MM.1S (cell line): ENCODE measurements at regions not wholly inside any gene's neighbourhood (a gene's known extent, or its start where the extent isn't known, plus 50 kb on each side); places are given as distances from the start of the nearest gene placed in this dataset.

Experiments
- DNase-seq: peaks from one replicate; pipeline ENCODE4 v3.0.0-alpha.2; 2015
- H2AFZ ChIP-seq: fragments of 300-600 bp; sonication (generic); 2 replicates; pipeline ENCODE4 v1.6.0; 2016; ENCODE audit warnings: antibody characterized with exemption, low read length
- H3F3A ChIP-seq: fragments of 300-600 bp; sonication (generic); 2 replicates; pipeline ENCODE4 v1.6.1; 2016; ENCODE audit warnings: mild to moderate bottlenecking, antibody characterized with exemption, low read length, moderate library complexity, mixed read lengths; ENCODE audit not compliant: insufficient read depth
- H3K27ac ChIP-seq: fragments of 300-600 bp; sonication (generic); 2 replicates; pipeline ENCODE4 v1.5.1; 2016; ENCODE audit warnings: mild to moderate bottlenecking, low read length
- H3K27me3 ChIP-seq: fragments of 300-600 bp; sonication (generic); replicated peaks from 2 replicates; pipeline ENCODE4 v1.6.0; 2016; ENCODE audit warnings: low read length; ENCODE audit not compliant: insufficient read depth
- H3K36me3 ChIP-seq: fragments of 300-600 bp; sonication (generic); replicated peaks from 2 replicates; pipeline ENCODE4 v1.6.1; 2016; ENCODE audit warnings: mild to moderate bottlenecking, low read length, mixed read lengths; ENCODE audit not compliant: insufficient read depth
- H3K4me1 ChIP-seq: fragments of 300-600 bp; sonication (generic); 2 replicates; pipeline ENCODE4 v1.6.1; 2016; ENCODE audit warnings: low read length, mixed read lengths
- H3K4me2 ChIP-seq: fragments of 300-600 bp; sonication (generic); 2 replicates; pipeline ENCODE4 v1.6.0; 2016; ENCODE audit warnings: low read depth, low read length
- H3K4me3 ChIP-seq: fragments of 300-600 bp; sonication (generic); 2 replicates; pipeline ENCODE4 v1.5.1; 2016; ENCODE audit warnings: low read length, mixed read lengths
- H3K79me2 ChIP-seq: fragments of 300-600 bp; sonication (generic); 2 replicates; pipeline ENCODE4 v1.6.1; 2016; ENCODE audit warnings: mixed run types, low read length, mixed read lengths
- H3K9ac ChIP-seq: fragments of 300-600 bp; sonication (generic); 2 replicates; pipeline ENCODE4 v1.6.1; 2016; ENCODE audit warnings: low read length, mixed read lengths
- H3K9me2 ChIP-seq: fragments of 300-600 bp; sonication (generic); replicated peaks from 2 replicates; pipeline ENCODE4 v1.6.1; 2016; ENCODE audit warnings: mild to moderate bottlenecking, low read length, mixed read lengths; ENCODE audit not compliant: insufficient read depth
- H3K9me3 ChIP-seq: fragments of 300-600 bp; sonication (generic); replicated peaks from 2 replicates; pipeline ENCODE4 v1.6.1; 2016; ENCODE audit warnings: mild to moderate bottlenecking, low read length, mixed read lengths; ENCODE audit not compliant: insufficient read depth
- H4K20me1 ChIP-seq: fragments of 300-600 bp; sonication (generic); 2 replicates; pipeline ENCODE4 v1.6.1; 2016; ENCODE audit warnings: mild to moderate bottlenecking, low read length, moderate library complexity, mixed read lengths; ENCODE audit not compliant: insufficient read depth
- EZH2 ChIP-seq: fragments of 300-600 bp; sonication (generic); optimal IDR thresholded peaks from 2 replicates; pipeline ENCODE3; 2017; ENCODE audit warnings: low read depth, mild to moderate bottlenecking, antibody characterized with exemption, low read length, mixed read lengths
- EZH2phosphoT487 ChIP-seq: fragments of 300-600 bp; sonication (generic); IDR thresholded peaks from 2 replicates; pipeline ENCODE4 v1.6.1; 2018; ENCODE audit warnings: antibody characterized with exemption, low read length
- TF ChIP-seq, protein P1 (sequence below): fragments of 300-600 bp; sonication (generic); IDR thresholded peaks from 2 replicates; pipeline ENCODE4 v1.5.1; 2016; ENCODE audit warnings: antibody characterized with exemption, low read length, mixed read lengths

DNA sequence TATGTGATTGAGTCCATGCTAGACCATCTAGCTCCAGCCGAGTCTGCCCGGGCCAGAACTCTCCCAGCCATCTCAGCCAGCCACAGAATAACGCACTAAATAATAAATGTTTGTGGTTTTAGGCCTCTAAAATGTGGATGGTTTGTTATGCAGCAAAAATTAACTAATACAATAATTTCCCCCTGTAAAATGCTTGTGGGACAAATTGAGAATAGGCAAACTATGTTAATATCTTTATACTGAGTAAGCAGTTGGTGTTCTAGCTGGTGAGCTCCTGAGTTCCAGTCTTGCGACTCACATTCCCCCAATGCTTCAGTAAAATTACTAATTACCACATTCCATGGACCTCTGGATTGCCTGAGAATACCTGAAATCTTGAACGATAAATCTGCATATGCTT, 316.8 kb upstream of the NFE2L3 start:
- H3F3A ChIP-seq, result no peaks in the 10 kb centered on the region
- H3K4me1 ChIP-seq, result no peaks in the 10 kb centered on the region
- no peak overlapping the region for H3K27ac ChIP-seq
- no peaks in the 10 kb centered on the region for H3K9me2 ChIP-seq
- no peaks in the 10 kb centered on the region for H3K36me3 ChIP-seq
- no peak overlapping the region for H3K4me3 ChIP-seq
- TF ChIP-seq, protein P1, sequence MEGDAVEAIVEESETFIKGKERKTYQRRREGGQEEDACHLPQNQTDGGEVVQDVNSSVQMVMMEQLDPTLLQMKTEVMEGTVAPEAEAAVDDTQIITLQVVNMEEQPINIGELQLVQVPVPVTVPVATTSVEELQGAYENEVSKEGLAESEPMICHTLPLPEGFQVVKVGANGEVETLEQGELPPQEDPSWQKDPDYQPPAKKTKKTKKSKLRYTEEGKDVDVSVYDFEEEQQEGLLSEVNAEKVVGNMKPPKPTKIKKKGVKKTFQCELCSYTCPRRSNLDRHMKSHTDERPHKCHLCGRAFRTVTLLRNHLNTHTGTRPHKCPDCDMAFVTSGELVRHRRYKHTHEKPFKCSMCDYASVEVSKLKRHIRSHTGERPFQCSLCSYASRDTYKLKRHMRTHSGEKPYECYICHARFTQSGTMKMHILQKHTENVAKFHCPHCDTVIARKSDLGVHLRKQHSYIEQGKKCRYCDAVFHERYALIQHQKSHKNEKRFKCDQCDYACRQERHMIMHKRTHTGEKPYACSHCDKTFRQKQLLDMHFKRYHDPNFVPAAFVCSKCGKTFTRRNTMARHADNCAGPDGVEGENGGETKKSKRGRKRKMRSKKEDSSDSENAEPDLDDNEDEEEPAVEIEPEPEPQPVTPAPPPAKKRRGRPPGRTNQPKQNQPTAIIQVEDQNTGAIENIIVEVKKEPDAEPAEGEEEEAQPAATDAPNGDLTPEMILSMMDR, result no peak
- no peak for TF ChIP-seq EZH2phosphoT487
- no peak for TF ChIP-seq EZH2
- no peak for DNase-seq
- H3K79me2 ChIP-seq, result no peaks in the 10 kb centered on the region
- H3K27me3 ChIP-seq, result no peaks in the 10 kb centered on the region
- no peaks in the 10 kb centered on the region for H4K20me1 ChIP-seq
- H2AFZ ChIP-seq, result no peak overlapping the region
- H3K9ac ChIP-seq, result no peak overlapping the region
- no peaks in the 10 kb centered on the region for H3K9me3 ChIP-seq
- no peak overlapping the region for H3K4me2 ChIP-seq

DNA sequence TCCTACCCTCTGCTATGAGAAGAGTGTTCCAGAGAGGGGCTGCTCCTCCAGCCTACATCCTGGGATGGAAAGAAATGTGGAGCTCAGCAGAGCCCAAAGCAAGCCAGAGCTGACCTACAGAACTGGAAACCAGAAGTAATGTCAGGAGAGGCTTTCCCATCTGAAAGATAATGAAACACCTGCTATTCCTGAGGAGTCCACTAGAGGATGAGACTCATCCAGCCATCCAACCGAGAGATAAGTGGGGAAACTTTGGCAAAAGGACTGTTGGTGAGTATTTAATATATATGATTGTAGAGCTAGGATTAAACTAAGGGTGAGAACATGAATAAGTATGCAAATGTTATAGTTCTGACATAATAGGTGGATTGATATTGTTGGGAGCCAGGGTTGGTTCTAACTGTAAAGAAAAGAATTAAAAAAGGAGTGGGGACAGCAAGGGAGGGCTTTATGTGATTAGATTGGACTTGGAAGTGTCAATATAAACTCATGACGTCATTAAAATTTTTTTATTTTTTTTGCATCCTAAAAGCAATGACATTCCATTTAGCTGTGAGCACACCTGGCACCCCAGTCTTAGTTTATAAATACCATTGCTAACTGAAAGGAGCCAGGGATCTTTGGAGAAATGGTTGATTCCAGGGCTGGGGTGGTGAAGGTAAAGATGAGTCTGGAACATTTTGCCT, 312.8 kb upstream of the NFE2L3 start:
- Histone ChIP-seq H3K4me1 (no peaks in the 10 kb centered on the region), H4K20me1 (no peaks in the 10 kb centered on the region), H3K9ac (no peak overlapping the region), H3K4me3 (no peak overlapping the region), H3K4me2 (no peak overlapping the region), H3K79me2 (no peaks in the 10 kb centered on the region), H3K36me3 (no peaks in the 10 kb centered on the region), H3F3A (no peaks in the 10 kb centered on the region), H3K9me2 (no peaks in the 10 kb centered on the region), H3K9me3 (no peaks in the 10 kb centered on the region), H2AFZ (no peak overlapping the region), H3K27me3 (no peaks in the 10 kb centered on the region), H3K27ac (no peak overlapping the region)
- no peak for TF ChIP-seq EZH2
- TF ChIP-seq, protein P1, result peak; percentile 25
- no peak for DNase-seq

DNA sequence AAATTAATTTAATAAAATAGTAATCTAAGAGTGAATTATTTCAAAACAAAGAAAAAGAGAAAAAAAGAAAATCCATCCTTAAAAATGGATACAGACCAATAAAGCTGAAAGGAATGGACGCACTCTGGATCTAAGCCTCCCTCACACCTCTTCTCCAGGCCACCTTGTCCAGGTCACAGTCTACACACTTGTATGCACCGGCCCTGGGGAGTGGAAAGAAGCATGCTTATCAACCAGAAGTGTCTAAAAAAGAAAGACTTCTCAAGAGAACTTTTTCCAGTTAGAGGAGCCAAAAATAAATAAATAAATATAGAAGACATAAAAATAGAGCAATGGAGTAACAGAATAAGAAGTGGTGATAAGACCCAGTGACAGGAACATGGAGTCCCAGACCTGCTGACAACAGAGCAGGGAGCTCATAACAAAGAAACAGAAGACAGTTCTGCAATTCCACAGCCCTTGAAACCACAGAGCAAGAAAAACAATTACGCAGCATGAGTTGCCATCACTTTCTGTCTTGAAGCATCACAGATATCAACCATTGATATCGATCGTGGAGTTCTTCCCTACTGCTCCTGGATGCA, 311.7 kb upstream of the NFE2L3 start:
- no peak for DNase-seq
- Histone ChIP-seq H3K79me2 (no peaks in the 10 kb centered on the region), H3K9ac (no peak overlapping the region), H3K9me2 (no peaks in the 10 kb centered on the region), H2AFZ (no peak overlapping the region), H3F3A (no peaks in the 10 kb centered on the region), H3K4me2 (no peak overlapping the region), H3K36me3 (no peaks in the 10 kb centered on the region), H3K4me3 (no peak overlapping the region), H4K20me1 (no peaks in the 10 kb centered on the region), H3K27ac (no peak overlapping the region), H3K9me3 (no peaks in the 10 kb centered on the region), H3K4me1 (no peaks in the 10 kb centered on the region), H3K27me3 (no peaks in the 10 kb centered on the region)
- no peak for TF ChIP-seq EZH2

DNA sequence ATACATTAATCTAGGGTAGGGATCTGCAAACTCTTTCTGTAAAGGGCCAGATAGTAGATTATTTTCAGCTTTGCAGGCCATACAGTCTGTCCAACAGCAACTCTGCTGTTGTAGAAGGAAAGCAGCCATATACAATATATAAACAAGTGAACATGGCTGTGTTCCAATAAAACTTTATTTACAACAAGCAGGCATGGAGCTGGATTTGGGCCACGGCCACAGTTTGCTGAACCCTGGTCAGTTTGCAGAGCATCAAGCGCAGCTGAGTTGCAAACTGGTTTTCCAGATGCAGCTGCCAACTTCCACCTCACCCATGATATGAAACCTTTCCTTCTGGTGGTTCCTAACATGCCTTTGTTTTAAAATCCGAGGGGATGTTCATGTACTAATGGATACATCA, 310.4 kb upstream of the NFE2L3 start:
- Histone ChIP-seq H3K4me2 (no peak overlapping the region), H3K9ac (no peak overlapping the region), H3K27me3 (no peaks in the 10 kb centered on the region), H3K79me2 (no peaks in the 10 kb centered on the region), H3K4me3 (no peak overlapping the region), H2AFZ (no peak overlapping the region), H3K36me3 (no peaks in the 10 kb centered on the region), H3K9me2 (no peaks in the 10 kb centered on the region), H3K9me3 (no peaks in the 10 kb centered on the region), H4K20me1 (no peaks in the 10 kb centered on the region), H3K27ac (no peak overlapping the region), H3F3A (no peaks in the 10 kb centered on the region), H3K4me1 (no peaks in the 10 kb centered on the region)
- TF ChIP-seq, protein P1, result no peak
- no peak for TF ChIP-seq EZH2
- TF ChIP-seq EZH2phosphoT487, result no peak
- DNase-seq, result no peak
